ENCODE measurements at regions not wholly inside any gene's neighbourhood (a gene's known extent, or its start where the extent isn't known, plus 50 kb on each side); places are given as distances from the start of the nearest gene placed in this dataset.

- Histone ChIP-seq H3K36me3 (ENCODE audit: control insufficient read depth, insufficient read depth, low read length) (no peaks in the 10 kb centered on the region), H3K4me2 (ENCODE audit: insufficient read depth, low read length) (no peak overlapping the region), H2AFZ (ENCODE audit: low read depth, low read length) (no peak overlapping the region), H3K27ac (ENCODE audit: extremely low read depth, low read depth, low read length) (no peak overlapping the region), H3K4me3 (no peak overlapping the region), H3K79me2 (ENCODE audit: control insufficient read depth, insufficient read depth, low read length) (no peaks in the 10 kb centered on the region), H3K27me3 (ENCODE audit: control insufficient read depth in 2 of 2, insufficient read depth in 2 of 2, low read length in 2 of 2) (no peaks in the 10 kb centered on the region), H3K9ac (ENCODE audit: insufficient read depth in 1 of 2, low read depth in 2 of 2, low read length in 2 of 2) (no peak overlapping the region), H4K20me1 (replicated peaks; ENCODE audit: control insufficient read depth, insufficient read depth, low read length) (no peaks in the 10 kb centered on the region), H3K9me3 (replicated peaks; ENCODE audit: control insufficient read depth, insufficient read depth, low read depth, low read length) (no peaks in the 10 kb centered on the region), H3K4me1 (replicated peaks in 1 of 2; ENCODE audit: control insufficient read depth in 2 of 2, insufficient read depth in 2 of 2, low read length in 2 of 2) (no peaks in the 10 kb centered on the region), H3K9me1 (ENCODE audit: control insufficient read depth, insufficient read depth, low read length) (no peaks in the 10 kb centered on the region)
- CTCF ChIA-PET (ENCODE audit: low intra/inter-chr PET ratio): no interaction called here
- POLR2A ChIA-PET: no interaction called here
- TF ChIP-seq JUNB (CRISPR knock-in tag; conservative IDR thresholded peaks at IDR 0.05): no peak
- no peak for TF ChIP-seq ELK1 (CRISPR knock-in tag; IDR thresholded peaks at IDR 0.05)
- no peak for TF ChIP-seq NCOA1 (IDR thresholded peaks at IDR 0.05; ENCODE audit: low read depth)
- no peak for TF ChIP-seq TARDBP (IDR thresholded peaks at IDR 0.05)
- TF ChIP-seq HBP1 (CRISPR knock-in tag; IDR thresholded peaks at IDR 0.05): no peak
- TF ChIP-seq FOXP4 (CRISPR knock-in tag; IDR thresholded peaks at IDR 0.05; ENCODE audit: borderline replicate concordance): no peak
- no peak for TF ChIP-seq POLR3G (IDR thresholded peaks at IDR 0.05; ENCODE audit: extremely low read depth, insufficient read length, insufficient replicate concordance)
- no peak for TF ChIP-seq PCBP1 (IDR thresholded peaks at IDR 0.05; ENCODE audit: low read depth, low read length, poor library complexity, severe bottlenecking)
- no peak for FAIRE-seq
- in situ Hi-C loops (cut with MboI): no loop called here
- intact Hi-C loops (cut with micrococcal nuclease): no loop called here
- BruUV-seq (replicated peaks): no TSS peak
- DNase-seq (ENCODE audit: extremely low read depth in 1 of 4, low spot score in 3 of 4): no peak
- no peak for ATAC-seq
Observed at GRCh38 chr6:19070520-19070919, 683.4 kb downstream of the RNF144B start.
